Forelimb muscle (tissue), 1 donor: ENCODE measurements at regions not wholly inside any gene's neighbourhood (a gene's known extent, or its start where the extent isn't known, plus 50 kb on each side); places are given as distances from the start of the nearest gene placed in this dataset.

ENCODE experiments used
- DNase-seq: peaks from one replicate; pipeline ENCODE4 v3.0.0-alpha.2; 2013; ENCODE audit warnings: low read depth

- DNase-seq = no peak
Observed at GRCh38 chr4:166274136-166274761, 401.2 kb downstream of the TLL1 start.

DNA sequence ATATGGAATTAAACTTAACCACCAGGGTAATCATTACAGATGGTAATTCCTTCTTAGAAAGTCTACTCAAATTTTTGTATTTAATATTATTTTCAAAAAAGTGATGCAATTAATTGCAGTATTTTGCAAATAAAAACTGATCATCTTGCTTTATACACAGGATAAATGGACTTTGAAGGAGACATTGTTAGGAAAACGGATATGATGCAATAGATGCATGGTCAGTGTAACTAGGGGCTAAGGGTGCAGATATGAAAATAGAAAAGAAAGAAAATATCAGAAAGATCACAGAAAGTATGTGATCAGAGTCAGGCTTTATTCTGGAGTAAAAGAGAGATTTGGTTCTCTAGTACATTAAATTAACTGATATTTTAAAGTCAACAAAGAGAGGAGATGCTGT is 401.7 kb downstream of the TLL1 start:
- no peak for DNase-seq

DNA sequence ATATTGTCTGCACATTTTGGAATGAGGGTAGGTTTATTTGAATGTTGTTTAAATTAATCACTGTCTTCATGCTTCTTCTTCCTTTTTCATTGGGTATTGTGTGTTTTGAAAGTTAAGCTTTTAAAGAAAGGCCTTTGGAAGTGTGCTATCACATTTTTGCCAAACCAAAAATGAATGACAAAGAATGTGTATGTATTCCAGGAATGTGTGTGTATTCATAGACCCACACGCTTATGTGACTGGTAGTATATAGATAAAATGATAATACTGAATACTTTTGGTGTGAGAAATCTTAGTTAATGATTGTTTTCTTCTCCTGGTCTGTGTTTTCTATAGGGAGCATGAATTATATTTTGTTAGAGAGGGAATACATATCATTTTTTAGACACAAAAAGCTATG is 404.4 kb downstream of the TLL1 start:
- DNase-seq = no peak

DNA sequence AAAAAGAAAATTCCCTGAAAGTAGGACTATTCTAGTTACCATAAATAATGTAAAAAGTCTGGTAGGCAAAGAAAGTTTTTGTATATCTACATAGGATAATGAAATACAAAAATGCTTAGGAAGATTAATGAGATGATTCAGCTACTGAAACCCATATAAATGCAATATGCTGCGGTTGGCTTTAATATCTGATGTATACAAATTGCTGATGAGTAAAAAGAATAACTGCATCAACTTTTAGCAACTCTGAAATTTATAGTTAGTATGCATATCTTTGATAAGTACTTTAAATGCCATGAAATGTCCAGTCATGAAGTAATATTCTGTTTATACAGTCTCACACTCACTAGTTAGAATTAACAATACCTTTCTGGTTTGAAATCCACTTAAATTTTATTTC is 404.8 kb downstream of the TLL1 start:
- DNase-seq = no peak

DNA sequence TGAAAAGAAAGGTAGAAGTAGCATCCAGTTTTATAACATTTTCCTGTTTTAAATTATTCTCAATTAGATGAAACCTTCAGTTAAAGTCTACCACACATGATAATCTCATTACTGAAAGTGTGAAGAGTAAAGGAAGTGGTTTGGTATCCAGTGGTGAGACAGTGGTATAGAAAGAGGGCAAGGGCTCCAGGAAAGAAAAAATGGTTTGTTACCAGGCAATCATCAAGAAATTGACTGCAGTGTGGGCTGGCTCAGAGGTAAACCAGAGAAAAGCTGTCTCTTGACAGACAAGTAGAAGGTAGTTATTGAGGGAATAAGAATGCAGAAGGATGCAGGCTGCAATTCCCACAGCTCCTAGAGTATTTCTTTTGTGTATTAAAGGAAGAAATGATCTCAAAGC is 406.2 kb downstream of the TLL1 start:
- no peak for DNase-seq

DNA sequence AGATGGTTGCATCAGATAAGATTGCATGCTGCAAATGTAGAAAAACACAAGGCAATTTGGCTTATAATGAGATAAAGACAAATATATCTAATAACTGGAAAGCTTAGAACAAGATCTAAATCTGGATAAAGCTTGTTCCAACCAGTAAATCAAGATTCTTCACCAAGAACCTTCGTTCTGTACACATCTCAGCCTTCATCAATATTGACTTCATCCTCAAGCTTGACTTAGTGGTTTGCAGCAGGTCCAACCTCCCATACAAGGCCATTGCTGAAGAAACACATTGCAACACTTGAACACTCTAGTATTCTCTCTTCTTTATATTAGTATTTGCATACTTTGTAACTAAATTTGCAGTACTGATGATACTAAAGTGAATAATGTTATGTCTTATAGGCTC is 407.6 kb downstream of the TLL1 start:
- DNase-seq = no peak

GRCh38 chr4:166282081-166282770 is 409.2 kb downstream of the TLL1 start:
- DNase-seq = no peak

GRCh38 chr4:166284221-166284620 is 411.2 kb downstream of the TLL1 start:
- DNase-seq = no peak

DNA sequence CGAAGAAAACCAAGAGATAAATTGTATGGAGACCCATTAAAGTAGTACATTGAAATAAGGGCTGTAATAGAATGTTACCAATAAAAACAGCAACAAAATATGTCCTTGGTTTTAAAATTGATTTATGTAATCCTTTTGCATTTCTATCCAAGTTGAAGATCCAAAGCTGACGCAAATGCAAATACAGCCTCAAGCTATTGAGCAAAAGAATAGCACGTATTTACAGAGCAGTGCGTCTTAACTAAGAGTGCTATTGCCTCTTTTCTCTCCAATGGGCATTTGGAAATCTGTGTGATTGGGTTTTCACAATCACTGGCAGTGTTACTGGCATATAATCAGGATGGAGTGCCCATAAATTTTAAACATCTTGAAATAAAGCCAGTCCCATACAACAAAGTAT is 417.4 kb downstream of the TLL1 start:
- DNase-seq = no peak

GRCh38 chr4:166293556-166293955 is 420.5 kb downstream of the TLL1 start:
- DNase-seq = no peak

- DNase-seq = no peak
Observed at GRCh38 chr4:166301266-166301665, 428.2 kb downstream of the TLL1 start.

DNA sequence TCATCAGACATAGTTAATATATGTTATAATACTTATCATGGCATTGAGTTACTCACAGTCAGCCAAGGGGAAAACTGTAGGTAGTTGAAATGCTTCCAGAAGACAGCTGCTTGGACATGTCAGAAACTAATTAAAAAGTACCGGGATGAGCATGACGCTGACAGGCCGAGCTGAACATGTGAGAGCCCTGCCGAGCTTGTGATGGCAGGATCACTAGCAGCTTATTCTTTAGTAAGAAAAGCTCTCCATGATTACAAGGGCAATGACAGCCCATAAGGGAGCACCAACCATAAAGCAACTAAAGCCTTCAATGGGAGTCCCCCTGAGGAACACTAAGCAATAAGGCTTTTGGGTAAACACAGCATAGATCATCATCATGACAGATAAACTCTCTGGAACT is 435.6 kb downstream of the TLL1 start:
- no peak for DNase-seq

DNA sequence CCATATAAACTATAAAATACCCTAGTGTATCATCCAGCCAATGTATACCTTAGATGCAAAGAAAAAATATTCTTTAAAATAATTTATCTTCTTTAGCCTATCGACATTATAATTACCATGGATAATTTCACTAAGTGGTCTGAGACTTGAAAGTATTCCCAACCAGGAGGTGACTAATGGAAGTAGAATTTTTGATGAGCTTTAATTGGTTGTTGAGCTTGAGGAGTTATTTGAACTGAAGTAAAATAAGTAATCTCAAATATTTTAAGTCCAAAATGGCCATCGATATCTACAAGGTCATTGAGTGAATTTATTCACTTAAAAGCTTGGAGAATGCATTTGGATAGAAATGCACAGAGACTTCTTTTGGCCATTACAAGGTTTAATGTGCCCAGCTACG is 436.2 kb downstream of the TLL1 start:
- DNase-seq = no peak

- no peak for DNase-seq
Observed at GRCh38 chr4:166311169-166311568, 438.1 kb downstream of the TLL1 start.

GRCh38 chr4:166312166-166312565 is 439.1 kb downstream of the TLL1 start:
- no peak for DNase-seq

GRCh38 chr4:166314902-166315301 is 441.9 kb downstream of the TLL1 start:
- no peak for DNase-seq

DNA sequence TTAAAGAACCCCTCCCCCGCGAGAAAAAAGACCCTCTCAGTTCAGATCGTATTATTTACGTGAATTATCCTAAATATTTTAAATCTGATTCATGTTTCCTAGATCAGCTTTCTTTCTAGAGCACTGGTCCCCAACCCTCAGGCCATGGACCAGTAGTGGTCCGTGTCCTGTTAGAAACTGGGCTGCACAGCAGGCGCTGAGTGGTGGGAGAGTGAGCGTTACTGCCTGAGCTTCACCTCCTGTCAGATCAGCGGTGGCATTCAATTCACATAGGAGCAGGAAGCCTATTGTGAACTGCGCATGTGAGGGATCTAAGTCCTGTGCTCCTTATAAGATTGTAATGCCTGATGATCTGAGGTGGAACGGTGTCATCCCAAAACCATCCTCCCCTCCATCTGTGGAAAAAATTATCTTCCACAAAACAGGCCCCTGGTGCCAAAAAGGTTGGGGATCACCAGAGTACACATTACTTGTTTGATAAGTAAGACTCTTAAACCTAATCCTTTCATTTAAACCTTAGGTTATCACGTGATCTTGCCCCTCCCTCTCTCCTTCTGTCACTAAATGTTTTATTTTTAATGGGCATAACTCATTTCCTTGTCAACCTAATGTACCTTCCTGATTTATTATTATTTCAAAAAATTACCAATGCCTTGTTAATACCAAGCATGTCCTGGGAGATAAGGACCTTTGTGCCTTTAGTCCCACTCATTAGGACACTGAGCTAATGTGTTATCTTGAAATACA is 442.9 kb downstream of the TLL1 start:
- DNase-seq = no peak

GRCh38 chr4:166318810-166319525 is 445.9 kb downstream of the TLL1 start:
- DNase-seq = no peak

DNA sequence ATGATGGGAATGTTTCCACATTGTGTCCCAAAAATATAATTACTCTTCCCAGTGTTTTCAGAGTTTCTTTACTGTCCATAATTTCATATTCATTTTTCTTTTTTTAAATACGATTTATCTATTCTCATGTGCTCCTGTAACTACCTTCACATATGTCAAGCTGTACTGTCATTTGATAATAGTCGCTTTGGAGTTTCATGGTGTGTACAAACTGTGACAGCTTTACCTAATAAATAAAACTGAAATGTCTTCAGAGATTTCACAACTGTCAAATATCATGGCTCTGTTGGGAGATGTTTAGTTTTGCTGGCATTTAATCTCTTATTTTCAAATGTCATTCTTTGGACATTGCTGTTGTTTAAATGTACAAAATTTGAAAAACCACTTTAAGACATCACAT is 450.2 kb downstream of the TLL1 start:
- no peak for DNase-seq

- DNase-seq = no peak
Observed at GRCh38 chr4:166324321-166324720, 451.3 kb downstream of the TLL1 start.

DNA sequence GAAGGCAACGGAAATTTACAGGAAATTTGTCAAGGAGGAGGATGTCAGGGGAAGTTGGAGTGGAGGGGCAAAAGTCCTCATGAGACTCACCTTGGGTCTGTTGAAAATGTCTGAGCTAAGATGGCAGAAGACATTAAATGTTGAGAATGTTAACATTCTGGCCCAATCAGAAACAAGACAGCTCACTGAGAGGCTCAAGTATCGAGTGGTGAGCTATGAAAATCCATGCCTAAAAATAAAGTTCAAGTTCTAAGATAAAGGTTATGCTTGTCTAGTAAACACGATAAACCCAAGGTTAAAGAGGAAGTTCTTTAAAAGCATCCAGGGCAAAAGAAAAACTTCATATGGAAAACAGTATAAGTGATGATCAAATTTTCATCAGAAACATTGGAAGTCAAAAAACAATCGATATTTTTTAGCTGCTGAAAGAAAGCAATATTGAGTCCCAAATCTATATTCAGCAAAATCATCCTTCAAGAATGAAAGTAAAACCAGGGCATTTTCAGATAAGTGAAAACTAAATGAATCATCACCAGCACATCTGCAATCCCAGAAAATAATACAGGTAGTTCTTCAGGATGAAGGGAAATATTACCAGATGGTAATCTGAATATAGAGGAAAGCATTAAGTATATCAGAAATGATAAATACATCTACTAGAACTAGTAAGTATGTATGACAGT is 462.4 kb downstream of the TLL1 start:
- DNase-seq = no peak

DNA sequence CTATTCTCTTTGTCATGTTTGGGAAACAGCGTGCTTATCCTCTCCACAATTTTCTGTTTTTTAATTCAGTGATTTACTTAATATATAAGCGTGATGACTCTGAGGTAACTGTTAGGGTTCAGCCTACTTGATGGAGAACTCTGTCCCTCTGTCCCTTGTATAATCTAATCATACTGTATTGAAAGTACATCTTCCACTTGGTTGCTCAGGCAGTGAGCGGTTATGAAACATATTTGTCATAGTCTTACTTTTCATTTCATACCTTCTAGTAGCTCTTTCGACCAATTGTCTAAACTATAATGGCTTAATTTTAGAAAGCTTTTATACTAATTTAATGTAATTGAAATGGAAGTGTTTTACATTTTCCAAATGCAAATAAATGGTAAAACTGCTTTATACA is 469.0 kb downstream of the TLL1 start:
- DNase-seq = no peak
